Islet of Langerhans (tissue), 1 donor: ENCODE measurements at regions not wholly inside any gene's neighbourhood (a gene's known extent, or its start where the extent isn't known, plus 50 kb on each side); places are given as distances from the start of the nearest gene placed in this dataset.

Experiments
- FAIRE-seq: peaks from one replicate; lab custom pipeline; 2011; peaks lifted over from hg19 to GRCh38; lab: Jason Lieb, UNC

DNA sequence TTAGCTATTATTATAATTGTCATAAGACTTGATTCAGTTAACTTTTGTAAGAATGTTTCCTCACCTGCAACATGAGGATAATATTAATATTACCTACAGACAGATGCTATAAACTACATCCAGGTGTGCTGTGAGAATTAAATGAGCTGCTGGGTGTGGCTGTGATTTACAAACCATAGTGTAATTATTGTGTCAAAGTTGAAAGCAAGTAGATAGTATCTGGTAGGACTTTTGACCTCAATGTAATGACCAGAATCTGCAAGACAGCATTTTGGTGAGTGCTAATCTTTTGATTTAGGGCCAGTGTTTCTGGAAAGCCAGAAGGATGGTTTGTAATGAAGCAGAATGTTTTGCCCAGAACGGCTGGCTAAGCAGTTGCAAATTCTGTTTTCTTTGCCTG lies 162.5 kb downstream of the TRMT11 start:
- no peak for FAIRE-seq

DNA sequence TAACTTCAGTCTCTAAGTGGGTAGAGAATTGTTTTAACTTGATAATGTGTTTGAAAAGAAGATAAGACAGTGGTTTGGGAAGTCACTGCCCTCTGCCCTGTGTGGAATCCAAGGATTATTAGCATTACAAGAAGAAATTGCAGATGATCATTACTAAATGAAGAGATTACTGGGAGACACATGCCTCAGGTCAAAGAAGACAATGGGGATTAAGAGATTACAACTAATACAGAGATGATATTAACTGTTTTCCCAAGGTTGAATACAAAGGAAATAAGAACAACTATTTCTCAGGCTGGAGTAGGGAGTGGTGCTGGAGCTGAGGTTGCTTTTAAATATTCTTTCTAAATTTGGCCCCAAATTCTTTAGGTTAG lies 166.0 kb downstream of the TRMT11 start:
- FAIRE-seq: no peak

- FAIRE-seq: no peak
Observed at GRCh38 chr6:126153661-126154060, 167.3 kb downstream of the TRMT11 start.

DNA sequence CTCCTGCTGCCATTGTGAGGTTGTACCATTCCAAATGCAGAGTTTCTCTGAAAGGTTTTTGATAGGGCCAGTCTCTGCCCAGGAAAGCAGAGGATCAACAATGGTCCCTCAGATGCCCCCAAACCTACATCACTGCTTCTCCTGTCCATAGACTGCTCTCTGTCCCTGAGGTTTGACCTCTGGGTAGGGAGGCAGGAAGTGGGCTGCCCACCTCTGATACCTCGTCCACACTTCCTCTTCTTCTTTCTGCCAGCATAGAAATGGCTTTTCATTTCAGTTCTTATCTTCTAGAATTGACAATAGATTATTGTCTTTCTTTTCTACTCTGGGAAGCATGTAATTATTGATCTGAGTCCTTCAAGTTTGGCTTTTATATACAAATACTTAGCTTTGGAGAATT lies 170.6 kb downstream of the TRMT11 start:
- FAIRE-seq: no peak

GRCh38 chr6:126167726-126168125 lies 172.2 kb upstream of the CENPW start:
- no peak for FAIRE-seq

DNA sequence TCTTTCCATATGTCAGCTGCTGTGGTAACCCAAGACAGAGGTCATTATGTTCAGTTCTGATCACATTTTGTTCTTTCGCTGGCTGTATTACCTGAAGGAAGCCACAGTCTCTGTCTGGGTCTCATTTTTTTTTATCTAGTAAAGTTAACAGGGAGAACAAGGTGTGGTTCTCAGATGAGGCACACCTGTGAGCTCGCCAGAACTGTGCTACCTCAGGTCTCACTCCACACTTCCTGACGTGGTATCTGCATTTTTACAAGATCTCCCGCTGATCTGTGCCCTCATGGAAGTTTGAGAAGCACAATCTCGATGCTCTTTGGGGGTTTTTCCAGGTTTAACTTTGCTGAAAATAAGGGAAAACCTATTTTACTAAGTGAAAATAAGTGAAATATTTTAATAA lies 169.5 kb upstream of the CENPW start:
- FAIRE-seq: no peak

DNA sequence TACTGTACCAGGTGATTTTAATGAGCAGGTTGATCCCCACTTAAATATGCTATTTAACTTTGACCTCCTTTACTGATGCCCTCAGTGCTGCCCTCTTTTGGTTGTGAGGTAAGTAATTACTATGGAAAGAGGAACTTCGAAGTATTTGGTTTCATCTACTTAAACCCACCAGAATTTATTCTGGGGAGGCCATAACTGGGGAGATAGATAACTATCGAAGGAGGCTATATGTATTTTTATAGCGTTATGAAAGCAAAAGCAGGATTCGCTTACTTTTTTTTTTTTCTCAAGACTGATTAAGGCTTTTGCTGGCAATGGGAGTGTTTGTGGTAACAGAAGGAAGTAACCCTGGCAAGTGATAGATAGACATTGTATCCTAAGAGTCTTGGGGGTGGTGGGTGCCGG lies 168.9 kb upstream of the CENPW start:
- FAIRE-seq: no peak

DNA sequence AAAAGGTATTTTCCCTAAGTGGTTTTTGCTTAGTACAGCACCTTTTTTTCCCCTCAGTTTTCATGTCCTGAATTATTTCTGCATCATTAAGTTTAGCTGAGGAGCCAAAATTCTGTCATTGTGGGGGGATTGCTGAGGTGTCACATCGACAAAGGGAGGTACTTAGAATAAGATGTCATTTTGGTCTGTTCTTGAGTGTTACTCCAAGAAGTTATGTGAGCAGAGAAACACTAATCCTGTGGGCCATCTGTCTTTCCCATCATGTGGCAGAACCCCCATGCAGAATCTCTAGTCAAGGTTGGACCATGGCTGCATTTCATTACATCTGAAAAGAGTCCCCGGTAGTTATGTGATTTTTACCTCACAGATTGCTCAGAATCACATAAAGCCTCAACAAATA lies 167.8 kb upstream of the CENPW start:
- FAIRE-seq: no peak

DNA sequence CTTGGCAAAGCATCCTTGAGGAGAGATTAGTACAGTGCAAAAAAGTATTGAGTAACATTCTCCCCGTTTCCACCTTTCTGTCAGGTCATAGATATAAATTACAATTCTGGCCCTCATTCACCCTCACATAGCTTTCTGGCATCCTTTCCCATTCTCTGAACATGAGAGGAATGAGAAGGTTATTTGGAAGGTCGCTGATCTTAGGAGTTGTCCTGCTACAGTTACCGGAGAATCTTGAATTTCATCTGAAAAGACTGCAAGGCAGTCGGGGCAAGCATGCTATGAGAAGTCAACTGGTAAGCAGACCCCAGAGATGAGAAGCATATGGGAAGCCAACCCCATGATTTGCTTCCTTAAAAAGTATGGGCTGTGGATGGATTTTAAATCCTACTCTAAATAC lies 166.7 kb upstream of the CENPW start:
- no peak for FAIRE-seq

GRCh38 chr6:126174697-126175096 lies 165.2 kb upstream of the CENPW start:
- FAIRE-seq: no peak

- no peak for FAIRE-seq
Observed at GRCh38 chr6:126175251-126175650, 164.7 kb upstream of the CENPW start.

- FAIRE-seq: no peak
Observed at GRCh38 chr6:126176282-126176681, 163.6 kb upstream of the CENPW start.

- FAIRE-seq: no peak
Observed at GRCh38 chr6:126180585-126180984, 159.3 kb upstream of the CENPW start.

DNA sequence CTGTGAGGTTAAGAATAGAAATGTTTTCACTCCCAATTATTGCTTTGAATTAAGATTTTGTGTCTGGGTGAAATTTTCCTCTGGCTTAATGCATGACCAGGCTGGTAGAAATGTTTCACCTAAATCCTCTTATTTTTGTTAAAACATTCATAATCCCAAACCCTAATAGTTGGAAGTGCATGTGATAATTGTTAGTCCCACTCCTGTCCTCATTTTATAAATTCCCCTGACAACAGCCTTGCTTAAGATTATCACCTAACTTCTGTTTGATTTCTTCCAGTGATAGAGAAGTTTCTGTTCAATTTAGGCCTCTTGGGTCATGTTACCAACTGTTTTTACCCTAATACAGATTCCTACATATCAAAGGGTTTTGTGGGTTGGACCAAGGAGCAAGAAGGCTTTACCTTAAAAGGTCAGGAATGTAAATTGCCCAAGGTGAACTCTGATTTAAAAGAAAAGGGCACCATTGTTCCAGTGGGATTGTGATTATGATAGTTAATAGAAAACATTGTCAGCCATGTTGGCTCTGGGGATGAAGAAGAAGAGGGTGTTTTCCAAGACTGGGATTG lies 158.7 kb upstream of the CENPW start:
- FAIRE-seq: no peak

DNA sequence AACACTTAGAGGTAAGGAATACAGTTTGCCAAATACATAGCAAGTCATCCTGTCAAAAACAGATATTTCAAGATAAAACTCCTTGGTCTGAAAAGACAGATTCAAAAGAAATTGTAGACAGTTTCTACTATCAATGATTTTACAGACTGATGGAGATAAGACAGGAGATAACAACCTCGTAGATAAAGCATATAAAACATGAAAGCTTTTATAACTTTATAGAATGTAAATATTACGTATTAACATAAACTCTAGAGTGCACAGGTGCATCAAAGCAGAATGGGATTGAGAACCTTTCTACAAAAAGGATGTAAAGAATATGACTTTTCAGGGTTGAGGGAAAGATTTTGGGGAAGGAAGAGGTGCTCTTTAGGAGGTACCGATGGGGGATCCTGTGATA lies 158.0 kb upstream of the CENPW start:
- no peak for FAIRE-seq

- FAIRE-seq: no peak
Observed at GRCh38 chr6:126182650-126183311, 157.1 kb upstream of the CENPW start.

- no peak for FAIRE-seq
Observed at GRCh38 chr6:126185774-126186173, 154.1 kb upstream of the CENPW start.

GRCh38 chr6:126188279-126188909 lies 151.5 kb upstream of the CENPW start:
- no peak for FAIRE-seq

DNA sequence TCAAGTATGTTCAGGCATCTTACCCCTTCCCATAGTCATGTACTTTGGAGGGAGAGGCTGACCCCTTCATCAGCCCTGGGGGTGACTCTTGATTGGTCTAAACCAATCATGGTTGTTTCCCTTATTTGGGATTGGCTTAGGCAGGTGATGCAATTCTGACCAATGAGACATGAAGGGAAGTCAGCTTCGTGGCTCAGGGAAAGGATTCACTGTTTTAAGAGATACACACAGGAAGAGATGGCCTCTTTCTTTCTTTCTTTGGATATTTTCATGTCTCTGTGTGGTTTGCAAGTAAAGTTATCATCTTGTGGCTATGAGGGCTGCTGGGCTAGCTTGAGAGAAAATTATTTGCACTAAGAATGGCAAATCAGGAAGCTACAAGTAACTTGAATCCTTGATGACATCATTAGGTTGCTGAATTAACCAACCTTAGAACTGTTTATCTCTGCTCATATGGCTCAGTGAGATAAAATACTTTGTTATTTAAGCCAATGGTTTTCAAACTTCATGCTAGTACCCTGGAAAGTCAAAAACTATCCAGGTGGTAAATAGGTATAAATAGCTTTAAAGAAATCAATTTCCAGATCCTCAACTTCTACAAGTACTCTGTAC lies 144.2 kb upstream of the CENPW start:
- FAIRE-seq: no peak

DNA sequence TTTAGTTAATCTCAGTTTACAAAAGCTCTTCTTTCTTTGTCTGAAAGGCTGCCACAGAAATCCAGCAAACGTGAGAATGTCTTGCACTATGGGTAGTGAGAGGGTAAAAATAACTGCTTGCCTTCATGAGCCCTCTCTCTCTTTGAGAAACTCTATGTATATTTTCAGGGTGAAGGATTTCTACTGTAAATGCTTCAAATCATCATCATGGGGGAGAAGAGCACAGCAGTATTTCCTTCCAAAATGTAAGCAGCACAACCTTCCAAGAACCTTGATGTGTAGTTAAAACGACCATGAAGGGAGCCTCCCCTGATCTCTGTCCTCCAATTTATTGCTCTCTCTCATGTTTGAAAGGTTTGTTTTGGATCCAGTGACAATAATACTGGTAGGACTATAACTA lies 141.3 kb upstream of the CENPW start:
- FAIRE-seq: no peak

GRCh38 chr6:126199466-126199865 lies 140.4 kb upstream of the CENPW start:
- FAIRE-seq: no peak

DNA sequence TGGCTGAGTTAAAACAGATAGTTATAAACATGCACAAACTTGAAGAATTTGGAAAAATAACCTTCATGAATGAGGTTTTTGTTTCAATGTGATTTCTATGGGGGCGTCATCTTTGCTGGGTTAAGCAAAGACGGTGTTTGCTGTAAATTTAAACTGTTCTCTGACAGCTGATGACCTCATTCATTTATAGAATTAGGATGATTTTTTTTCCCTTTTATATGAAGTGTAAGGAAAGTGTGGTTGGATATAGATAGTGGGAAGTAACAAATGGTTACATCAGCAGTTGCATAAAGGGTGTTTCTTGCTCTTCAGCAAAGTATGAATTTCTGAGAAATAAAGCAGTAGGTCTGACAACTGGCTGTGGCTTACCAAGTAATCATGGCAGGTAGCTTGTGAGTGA lies 137.2 kb upstream of the CENPW start:
- FAIRE-seq: no peak

DNA sequence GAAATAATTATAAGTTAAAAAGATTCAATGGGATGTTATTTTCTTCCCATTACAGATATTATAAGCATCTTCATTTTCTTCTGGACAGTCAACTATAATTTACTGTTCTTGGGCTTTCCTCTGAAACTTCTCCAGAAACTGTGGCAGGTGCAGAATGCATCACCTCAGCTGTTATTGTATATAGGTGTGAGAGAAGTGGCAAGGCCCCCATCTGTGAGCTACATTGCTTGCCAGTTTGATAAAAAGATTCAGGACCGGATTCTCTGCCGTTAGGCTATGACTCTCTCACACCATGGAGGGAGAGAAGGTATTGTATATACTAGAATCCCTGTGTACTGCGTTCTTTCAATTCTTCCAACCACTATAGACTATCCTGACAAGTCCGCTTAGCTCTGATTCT lies 135.8 kb upstream of the CENPW start:
- no peak for FAIRE-seq

- no peak for FAIRE-seq
Observed at GRCh38 chr6:126204598-126204997, 135.3 kb upstream of the CENPW start.
